ENCODE measurements at regions not wholly inside any gene's neighbourhood (a gene's known extent, or its start where the extent isn't known, plus 50 kb on each side); places are given as distances from the start of the nearest gene placed in this dataset.
"Not testable (repeated sequence)": the region's sequence is repeated elsewhere in the genome, so short reads cannot be mapped to it uniquely, and the experiment has no call there.

- WGBS (ENCODE audit: insufficient coverage) = 100% methylated on average over 2 of the region's 4 CpGs
- peaks cover 0 to 7% (median 0%) of the 10 kb centered on the region in 5 experiments for H3K9me3 ChIP-seq (ENCODE audit: control extremely low read depth in 1 of 5, control insufficient read depth in 4 of 5, insufficient read depth in 2 of 5, low read depth in 1 of 5, low read length in 4 of 5)
- CTCF ChIA-PET = interaction anchor here (1.1 kb wide), 1 partner anchor 981 kb away, joined by 3 read pairs; no protein-coding TSS in a partner anchor
- POLR2A ChIA-PET = no interaction called here
- no peak overlapping the region for H3K4me3 ChIP-seq (ENCODE audit: control insufficient read depth in 1 of 7, extremely low read depth in 1 of 7, insufficient read depth in 4 of 7, low read depth in 2 of 7, low read length in 6 of 7)
- H3K36me3 ChIP-seq (ENCODE audit: control insufficient read depth in 4 of 4, insufficient read depth in 4 of 4, low read length in 3 of 4) = no peaks in the 10 kb centered on the region
- H3K27me3 ChIP-seq (replicated peaks in 2 of 5; ENCODE audit: control insufficient read depth in 4 of 5, insufficient read depth in 5 of 5, low read length in 4 of 5) = no peaks in the 10 kb centered on the region
- no peaks in the 10 kb centered on the region for H3K4me1 ChIP-seq (ENCODE audit: control extremely low read depth in 1 of 4, control insufficient read depth in 4 of 4, insufficient read depth in 4 of 4, low read length in 3 of 4)
- DNase-seq = no peak
- no peak overlapping the region for H3K27ac ChIP-seq (ENCODE audit: insufficient read depth in 1 of 2, low read depth in 1 of 2, low read length in 2 of 2, poor library complexity in 1 of 2, severe bottlenecking in 2 of 2)
Measured at GRCh38 chr13:66237411-66238062, 992.6 kb downstream of the PCDH9 start.

DNA sequence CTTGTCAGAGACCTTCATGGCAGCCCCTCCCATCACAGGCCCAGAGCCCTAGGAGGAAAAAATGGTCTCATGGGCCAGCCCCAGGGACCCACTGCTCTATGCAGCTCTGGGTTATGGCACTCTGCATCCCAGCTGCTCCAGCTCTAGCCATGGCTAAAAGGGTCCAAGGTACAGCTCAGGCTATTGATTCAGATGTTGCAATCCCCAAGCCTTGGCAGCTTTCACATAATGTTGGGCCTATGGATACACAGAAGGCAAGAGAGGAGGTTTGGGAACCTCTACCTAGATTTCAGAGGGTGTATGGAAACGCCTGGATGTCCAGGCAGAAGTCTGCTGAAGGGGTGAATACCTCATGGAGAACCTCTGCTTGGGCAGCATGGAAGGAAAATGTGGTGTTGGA is 996.0 kb downstream of the PCDH9 start:
- no peak for DNase-seq
- H3K36me3 ChIP-seq (ENCODE audit: control insufficient read depth in 4 of 4, insufficient read depth in 4 of 4, low read length in 3 of 4) = no peaks in the 10 kb centered on the region
- H3K9me3 ChIP-seq (ENCODE audit: control extremely low read depth in 1 of 5, control insufficient read depth in 4 of 5, insufficient read depth in 2 of 5, low read depth in 1 of 5, low read length in 4 of 5) = peaks cover 0 to 7% (median 0%) of the 10 kb centered on the region in 5 experiments
- no peaks in the 10 kb centered on the region for H3K27me3 ChIP-seq (replicated peaks in 2 of 5; ENCODE audit: control insufficient read depth in 4 of 5, insufficient read depth in 5 of 5, low read length in 4 of 5)
- POLR2A ChIA-PET = no interaction called here
- H3K4me3 ChIP-seq (ENCODE audit: control insufficient read depth in 1 of 7, extremely low read depth in 1 of 7, insufficient read depth in 4 of 7, low read depth in 2 of 7, low read length in 6 of 7) = no peak overlapping the region
- H3K4me1 ChIP-seq (ENCODE audit: control extremely low read depth in 1 of 4, control insufficient read depth in 4 of 4, insufficient read depth in 4 of 4, low read length in 3 of 4) = no peaks in the 10 kb centered on the region
- WGBS (ENCODE audit: insufficient coverage) = 100% methylated on average over 1 of the region's 1 CpG
- H3K27ac ChIP-seq (ENCODE audit: insufficient read depth in 1 of 2, low read depth in 1 of 2, low read length in 2 of 2, poor library complexity in 1 of 2, severe bottlenecking in 2 of 2) = no peak overlapping the region
- CTCF ChIA-PET = no interaction called here

DNA sequence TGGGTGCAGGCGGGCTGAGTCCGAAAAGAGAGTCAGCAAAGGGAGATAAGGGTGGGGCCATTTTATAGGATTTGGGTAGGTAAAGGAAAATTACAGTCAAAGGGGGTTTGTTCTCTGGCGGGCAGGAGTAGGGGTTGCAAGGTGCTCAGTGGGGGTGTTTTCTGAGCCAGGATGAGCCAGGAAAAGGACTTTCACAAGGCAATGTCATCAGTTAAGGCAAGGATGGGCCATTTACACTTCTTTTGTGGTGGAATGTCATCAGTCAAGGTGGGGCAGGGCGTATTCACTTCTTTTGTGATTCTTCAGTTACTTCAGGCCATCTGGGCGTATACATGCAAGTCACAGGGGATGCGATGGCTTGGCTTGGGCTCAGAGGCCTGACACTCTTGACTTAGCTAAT is 998.2 kb downstream of the PCDH9 start:
- H3K27me3 ChIP-seq (replicated peaks in 2 of 5; ENCODE audit: control insufficient read depth in 4 of 5, insufficient read depth in 5 of 5, low read length in 4 of 5); H3K4me3 ChIP-seq (ENCODE audit: control insufficient read depth in 1 of 7, extremely low read depth in 1 of 7, insufficient read depth in 4 of 7, low read depth in 2 of 7, low read length in 6 of 7); DNase-seq; H3K4me1 ChIP-seq (ENCODE audit: control extremely low read depth in 1 of 4, control insufficient read depth in 4 of 4, insufficient read depth in 4 of 4, low read length in 3 of 4); H3K27ac ChIP-seq (ENCODE audit: insufficient read depth in 1 of 2, low read depth in 1 of 2, low read length in 2 of 2, poor library complexity in 1 of 2, severe bottlenecking in 2 of 2); H3K36me3 ChIP-seq (ENCODE audit: control insufficient read depth in 4 of 4, insufficient read depth in 4 of 4, low read length in 3 of 4); H3K9me3 ChIP-seq (ENCODE audit: control extremely low read depth in 1 of 5, control insufficient read depth in 4 of 5, insufficient read depth in 2 of 5, low read depth in 1 of 5, low read length in 4 of 5); POLR2A ChIA-PET; CTCF ChIA-PET: not testable (repeated sequence)
- WGBS (ENCODE audit: insufficient coverage) = no CpG with 5 or more reads among the region's 6 CpGs

DNA sequence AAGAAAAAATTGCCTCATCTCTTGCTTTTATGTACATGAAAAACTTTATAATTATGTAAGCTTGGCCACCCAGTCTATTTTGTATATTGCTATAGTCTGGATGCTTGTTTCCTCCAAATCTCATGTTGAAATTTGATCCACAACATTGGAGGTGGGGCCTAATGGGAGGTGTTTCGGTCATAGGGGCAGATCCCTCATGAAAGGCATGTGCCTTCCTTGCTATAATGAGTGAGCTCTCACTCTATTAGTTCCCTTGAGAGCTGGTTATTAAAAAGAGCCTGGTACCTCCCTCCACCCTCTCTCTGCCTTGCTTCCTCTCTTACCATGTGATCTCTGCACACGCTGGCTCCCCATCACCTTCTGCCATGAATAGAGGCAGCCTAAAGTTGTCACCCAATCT is 1005.1 kb downstream of the PCDH9 start:
- Histone ChIP-seq H3K9me3 (ENCODE audit: control extremely low read depth in 1 of 5, control insufficient read depth in 4 of 5, insufficient read depth in 2 of 5, low read depth in 1 of 5, low read length in 4 of 5) (no peaks in the 10 kb centered on the region), H3K36me3 (ENCODE audit: control insufficient read depth in 4 of 4, insufficient read depth in 4 of 4, low read length in 3 of 4) (no peaks in the 10 kb centered on the region), H3K27me3 (replicated peaks in 2 of 5; ENCODE audit: control insufficient read depth in 4 of 5, insufficient read depth in 5 of 5, low read length in 4 of 5) (no peaks in the 10 kb centered on the region), H3K4me1 (ENCODE audit: control extremely low read depth in 1 of 4, control insufficient read depth in 4 of 4, insufficient read depth in 4 of 4, low read length in 3 of 4) (peaks cover 0 to 8% (median under 1%) of the 10 kb centered on the region in 4 experiments), H3K4me3 (ENCODE audit: control insufficient read depth in 1 of 7, extremely low read depth in 1 of 7, insufficient read depth in 4 of 7, low read depth in 2 of 7, low read length in 6 of 7) (no peak overlapping the region), H3K27ac (ENCODE audit: insufficient read depth in 1 of 2, low read depth in 1 of 2, low read length in 2 of 2, poor library complexity in 1 of 2, severe bottlenecking in 2 of 2) (no peak overlapping the region)
- ChIA-PET POLR2A (no interaction called here), CTCF (interaction anchor here (0.7 kb wide), 1 partner anchor 42 kb away, joined by 3 read pairs; no protein-coding TSS in a partner anchor)
- WGBS (ENCODE audit: insufficient coverage) = 92% methylated on average over 2 of the region's 2 CpGs
- DNase-seq = no peak

DNA sequence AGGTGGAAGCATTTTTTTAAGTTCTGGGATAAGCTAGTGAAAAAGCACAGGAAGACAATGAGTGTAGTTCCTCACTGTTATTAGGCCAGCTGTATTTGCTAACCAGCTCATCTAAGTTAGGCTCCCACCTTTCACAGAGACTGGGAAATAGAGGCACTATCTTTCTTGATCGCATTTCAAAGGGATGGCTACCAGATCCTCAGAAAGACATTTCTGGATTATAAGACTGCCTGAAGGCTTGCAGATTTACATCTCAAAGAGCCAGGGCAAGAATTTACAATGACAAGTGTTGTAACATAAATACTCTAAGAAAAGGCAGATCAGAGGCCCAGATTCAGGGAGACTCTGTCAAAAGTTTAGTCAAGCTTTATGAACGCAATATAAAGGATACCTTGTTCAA is 1005.5 kb downstream of the PCDH9 start:
- DNase-seq = no peak
- H3K36me3 ChIP-seq (ENCODE audit: control insufficient read depth in 4 of 4, insufficient read depth in 4 of 4, low read length in 3 of 4) = no peaks in the 10 kb centered on the region
- ChIA-PET POLR2A (no interaction called here), CTCF (interaction anchor here (0.7 kb wide), 1 partner anchor 43 kb away, joined by 3 read pairs; no protein-coding TSS in a partner anchor)
- 100% methylated on average over 1 of the region's 2 CpGs for WGBS (ENCODE audit: insufficient coverage)
- H3K4me3 ChIP-seq (ENCODE audit: control insufficient read depth in 1 of 7, extremely low read depth in 1 of 7, insufficient read depth in 4 of 7, low read depth in 2 of 7, low read length in 6 of 7) = no peak overlapping the region
- no peak overlapping the region for H3K27ac ChIP-seq (ENCODE audit: insufficient read depth in 1 of 2, low read depth in 1 of 2, low read length in 2 of 2, poor library complexity in 1 of 2, severe bottlenecking in 2 of 2)
- peaks cover 0 to 8% (median under 1%) of the 10 kb centered on the region in 4 experiments for H3K4me1 ChIP-seq (ENCODE audit: control extremely low read depth in 1 of 4, control insufficient read depth in 4 of 4, insufficient read depth in 4 of 4, low read length in 3 of 4)
- H3K27me3 ChIP-seq (replicated peaks in 2 of 5; ENCODE audit: control insufficient read depth in 4 of 5, insufficient read depth in 5 of 5, low read length in 4 of 5) = no peaks in the 10 kb centered on the region
- no peaks in the 10 kb centered on the region for H3K9me3 ChIP-seq (ENCODE audit: control extremely low read depth in 1 of 5, control insufficient read depth in 4 of 5, insufficient read depth in 2 of 5, low read depth in 1 of 5, low read length in 4 of 5)

GRCh38 chr13:66222926-66223325 is 1007.2 kb downstream of the PCDH9 start:
- H3K27ac ChIP-seq (ENCODE audit: insufficient read depth in 1 of 2, low read depth in 1 of 2, low read length in 2 of 2, poor library complexity in 1 of 2, severe bottlenecking in 2 of 2) = no peak overlapping the region
- peaks cover 0 to 8% (median under 1%) of the 10 kb centered on the region in 4 experiments for H3K4me1 ChIP-seq (ENCODE audit: control extremely low read depth in 1 of 4, control insufficient read depth in 4 of 4, insufficient read depth in 4 of 4, low read length in 3 of 4)
- no peak overlapping the region for H3K4me3 ChIP-seq (ENCODE audit: control insufficient read depth in 1 of 7, extremely low read depth in 1 of 7, insufficient read depth in 4 of 7, low read depth in 2 of 7, low read length in 6 of 7)
- H3K9me3 ChIP-seq (ENCODE audit: control extremely low read depth in 1 of 5, control insufficient read depth in 4 of 5, insufficient read depth in 2 of 5, low read depth in 1 of 5, low read length in 4 of 5) = no peaks in the 10 kb centered on the region
- no CpG with 5 or more reads among the region's 4 CpGs for WGBS (ENCODE audit: insufficient coverage)
- ChIA-PET POLR2A (no interaction called here), CTCF (no interaction called here)
- peak; percentile 32 to 86 (median 65) for DNase-seq
- no peaks in the 10 kb centered on the region for H3K27me3 ChIP-seq (replicated peaks in 2 of 5; ENCODE audit: control insufficient read depth in 4 of 5, insufficient read depth in 5 of 5, low read length in 4 of 5)
- no peaks in the 10 kb centered on the region for H3K36me3 ChIP-seq (ENCODE audit: control insufficient read depth in 4 of 4, insufficient read depth in 4 of 4, low read length in 3 of 4)

DNA sequence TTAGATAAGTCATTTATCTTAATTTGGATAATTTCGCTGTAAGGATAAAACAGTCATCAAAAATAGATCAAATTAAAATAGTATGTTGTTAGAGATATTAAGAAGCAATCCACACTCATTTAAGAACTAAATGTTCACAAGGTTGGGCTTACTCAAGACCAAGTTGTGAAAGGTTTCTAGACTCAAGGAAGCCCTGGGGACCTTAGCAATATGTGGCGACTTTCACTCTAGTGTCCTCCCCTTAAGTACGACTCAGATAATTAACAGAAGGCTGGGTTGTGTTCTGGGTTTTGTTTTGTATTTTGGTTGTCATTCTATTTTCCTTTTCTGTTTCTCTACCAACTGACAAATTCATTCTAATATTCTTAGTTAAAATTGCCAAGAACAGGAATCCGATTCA is 1008.0 kb downstream of the PCDH9 start:
- Histone ChIP-seq H3K4me3 (ENCODE audit: control insufficient read depth in 1 of 7, extremely low read depth in 1 of 7, insufficient read depth in 4 of 7, low read depth in 2 of 7, low read length in 6 of 7) (no peak overlapping the region), H3K4me1 (ENCODE audit: control extremely low read depth in 1 of 4, control insufficient read depth in 4 of 4, insufficient read depth in 4 of 4, low read length in 3 of 4) (peaks cover 0 to 8% (median under 1%) of the 10 kb centered on the region in 4 experiments), H3K36me3 (ENCODE audit: control insufficient read depth in 4 of 4, insufficient read depth in 4 of 4, low read length in 3 of 4) (no peaks in the 10 kb centered on the region), H3K27me3 (replicated peaks in 2 of 5; ENCODE audit: control insufficient read depth in 4 of 5, insufficient read depth in 5 of 5, low read length in 4 of 5) (no peaks in the 10 kb centered on the region), H3K9me3 (ENCODE audit: control extremely low read depth in 1 of 5, control insufficient read depth in 4 of 5, insufficient read depth in 2 of 5, low read depth in 1 of 5, low read length in 4 of 5) (no peaks in the 10 kb centered on the region), H3K27ac (ENCODE audit: insufficient read depth in 1 of 2, low read depth in 1 of 2, low read length in 2 of 2, poor library complexity in 1 of 2, severe bottlenecking in 2 of 2) (no peak overlapping the region)
- peak in 1 of 3 donors; percentile 16 for DNase-seq
- ChIA-PET POLR2A (no interaction called here), CTCF (no interaction called here)
- WGBS (ENCODE audit: insufficient coverage) = no CpG with 5 or more reads among the region's 4 CpGs
